Kidney epithelial cell (primary cell): ENCODE measurements at regions not wholly inside any gene's neighbourhood (a gene's known extent, or its start where the extent isn't known, plus 50 kb on each side); places are given as distances from the start of the nearest gene placed in this dataset.

Experiments
- DNase-seq: peaks from one replicate; pipeline ENCODE4 v3.0.0-alpha.2; 2010; ENCODE audit warnings: low read depth
- H3K27me3 ChIP-seq: 2 replicates; pipeline ENCODE4 v1.6.0; 2011; ENCODE audit warnings: low read length; ENCODE audit not compliant: control insufficient read depth, insufficient read depth
- H3K36me3 ChIP-seq: 2 replicates; pipeline ENCODE4 v1.5.1; 2011; ENCODE audit warnings: low read length; ENCODE audit not compliant: control insufficient read depth, insufficient read depth
- H3K4me3 ChIP-seq: 2 replicates; pipeline ENCODE4 v1.5.1; 2011; ENCODE audit warnings: low read depth, mild to moderate bottlenecking, control low read depth, low read length
- TF ChIP-seq, protein P1 (sequence below): IDR thresholded peaks from 2 replicates; pipeline ENCODE4 v1.5.1; 2011; ENCODE audit warnings: mild to moderate bottlenecking, moderate library complexity, low read length, control low read depth, inconsistent platforms; ENCODE audit not compliant: insufficient read depth, poor library complexity, severe bottlenecking

DNA sequence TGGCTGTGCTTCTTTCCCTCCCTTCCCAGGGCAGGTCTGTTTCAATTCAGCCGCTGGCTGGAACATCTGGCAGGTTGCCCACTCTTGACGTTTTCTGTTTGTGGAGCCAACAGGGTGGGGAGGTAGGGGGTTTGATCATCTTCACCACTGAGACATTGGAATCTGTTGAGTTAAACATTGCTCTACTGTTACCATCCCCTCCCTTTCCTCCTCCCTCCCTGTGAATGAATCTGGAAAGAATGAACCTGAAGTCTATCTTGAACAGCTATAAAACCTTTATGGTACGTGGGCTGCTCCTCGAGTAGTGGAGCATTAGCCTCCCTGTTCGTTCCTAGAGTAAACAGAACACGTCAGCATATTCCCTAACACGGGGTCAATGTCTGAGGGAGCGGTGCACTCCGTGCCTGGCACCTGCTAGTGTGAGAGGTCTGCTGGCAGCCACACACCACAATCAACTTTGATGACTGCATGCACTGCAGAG lies 249.9 kb upstream of the RBBP8 start:
- Histone ChIP-seq H3K36me3 (no peaks in the 10 kb centered on the region), H3K27me3 (no peaks in the 10 kb centered on the region), H3K4me3 (no peak overlapping the region)
- DNase-seq: peak; percentile 90
- TF ChIP-seq, protein P1, sequence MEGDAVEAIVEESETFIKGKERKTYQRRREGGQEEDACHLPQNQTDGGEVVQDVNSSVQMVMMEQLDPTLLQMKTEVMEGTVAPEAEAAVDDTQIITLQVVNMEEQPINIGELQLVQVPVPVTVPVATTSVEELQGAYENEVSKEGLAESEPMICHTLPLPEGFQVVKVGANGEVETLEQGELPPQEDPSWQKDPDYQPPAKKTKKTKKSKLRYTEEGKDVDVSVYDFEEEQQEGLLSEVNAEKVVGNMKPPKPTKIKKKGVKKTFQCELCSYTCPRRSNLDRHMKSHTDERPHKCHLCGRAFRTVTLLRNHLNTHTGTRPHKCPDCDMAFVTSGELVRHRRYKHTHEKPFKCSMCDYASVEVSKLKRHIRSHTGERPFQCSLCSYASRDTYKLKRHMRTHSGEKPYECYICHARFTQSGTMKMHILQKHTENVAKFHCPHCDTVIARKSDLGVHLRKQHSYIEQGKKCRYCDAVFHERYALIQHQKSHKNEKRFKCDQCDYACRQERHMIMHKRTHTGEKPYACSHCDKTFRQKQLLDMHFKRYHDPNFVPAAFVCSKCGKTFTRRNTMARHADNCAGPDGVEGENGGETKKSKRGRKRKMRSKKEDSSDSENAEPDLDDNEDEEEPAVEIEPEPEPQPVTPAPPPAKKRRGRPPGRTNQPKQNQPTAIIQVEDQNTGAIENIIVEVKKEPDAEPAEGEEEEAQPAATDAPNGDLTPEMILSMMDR: no peak

DNA sequence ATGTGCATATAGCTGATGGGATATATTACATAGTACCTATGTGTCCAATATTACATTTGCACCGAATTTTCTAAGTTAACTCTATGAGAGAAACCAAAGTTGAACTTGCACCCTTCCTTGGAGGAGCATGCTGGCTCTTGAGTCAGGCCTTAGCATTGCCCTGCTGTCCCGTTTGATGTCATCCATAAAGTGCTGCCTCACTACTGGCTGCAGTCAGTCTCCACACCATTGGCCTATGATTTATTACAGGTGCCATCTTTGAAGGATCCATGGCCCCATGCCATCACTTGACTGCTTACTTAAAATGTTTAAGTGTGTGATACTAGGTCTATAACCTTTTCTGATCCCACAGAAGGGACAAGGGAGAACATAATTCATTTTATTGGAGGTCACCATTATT lies 249.3 kb upstream of the RBBP8 start:
- no peak overlapping the region for H3K4me3 ChIP-seq
- TF ChIP-seq, protein P1: no peak
- DNase-seq: no peak
- H3K36me3 ChIP-seq: no peaks in the 10 kb centered on the region
- H3K27me3 ChIP-seq: no peaks in the 10 kb centered on the region

DNA sequence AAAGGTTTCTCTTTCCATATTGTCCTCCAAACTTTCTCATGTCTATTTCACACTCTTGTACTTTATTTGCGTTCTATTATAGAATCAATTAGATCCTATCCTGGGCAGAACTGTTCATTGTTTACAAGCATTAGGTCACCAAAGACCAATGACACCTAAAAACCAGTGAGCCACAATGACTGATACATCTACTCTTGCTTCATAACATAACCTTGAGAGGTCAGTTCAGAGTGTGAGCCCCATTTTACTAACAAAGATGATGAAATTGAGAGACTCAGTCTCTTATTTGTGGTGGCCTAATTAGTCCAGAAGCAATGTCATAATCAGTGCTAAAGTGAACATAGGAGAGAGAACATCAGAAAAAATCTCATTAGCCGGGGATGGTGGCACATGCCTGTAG lies 248.9 kb upstream of the RBBP8 start:
- TF ChIP-seq, protein P1: no peak
- Histone ChIP-seq H3K4me3 (no peak overlapping the region), H3K27me3 (no peaks in the 10 kb centered on the region), H3K36me3 (no peaks in the 10 kb centered on the region)
- DNase-seq: no peak

DNA sequence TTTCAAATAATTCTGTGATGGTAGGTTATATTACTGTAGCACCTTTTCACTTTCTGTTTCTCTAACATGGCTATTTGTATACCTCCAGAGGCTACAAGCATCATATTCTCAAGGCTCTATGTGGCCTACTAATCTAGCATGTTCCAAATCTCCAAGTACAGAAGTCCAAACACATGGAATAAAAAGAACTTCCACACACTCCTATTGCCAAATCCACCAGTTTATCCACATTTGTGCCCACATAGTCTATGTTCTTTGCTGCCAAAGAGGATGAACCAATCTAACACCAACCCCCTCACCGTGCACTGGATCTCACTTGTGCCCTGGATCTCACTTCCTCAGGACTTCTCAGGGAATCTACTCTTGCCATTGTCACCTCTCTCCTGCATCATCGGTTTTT lies 247.3 kb upstream of the RBBP8 start:
- TF ChIP-seq, protein P1: no peak
- no peak overlapping the region for H3K4me3 ChIP-seq
- no peaks in the 10 kb centered on the region for H3K36me3 ChIP-seq
- H3K27me3 ChIP-seq: no peaks in the 10 kb centered on the region
- DNase-seq: no peak

DNA sequence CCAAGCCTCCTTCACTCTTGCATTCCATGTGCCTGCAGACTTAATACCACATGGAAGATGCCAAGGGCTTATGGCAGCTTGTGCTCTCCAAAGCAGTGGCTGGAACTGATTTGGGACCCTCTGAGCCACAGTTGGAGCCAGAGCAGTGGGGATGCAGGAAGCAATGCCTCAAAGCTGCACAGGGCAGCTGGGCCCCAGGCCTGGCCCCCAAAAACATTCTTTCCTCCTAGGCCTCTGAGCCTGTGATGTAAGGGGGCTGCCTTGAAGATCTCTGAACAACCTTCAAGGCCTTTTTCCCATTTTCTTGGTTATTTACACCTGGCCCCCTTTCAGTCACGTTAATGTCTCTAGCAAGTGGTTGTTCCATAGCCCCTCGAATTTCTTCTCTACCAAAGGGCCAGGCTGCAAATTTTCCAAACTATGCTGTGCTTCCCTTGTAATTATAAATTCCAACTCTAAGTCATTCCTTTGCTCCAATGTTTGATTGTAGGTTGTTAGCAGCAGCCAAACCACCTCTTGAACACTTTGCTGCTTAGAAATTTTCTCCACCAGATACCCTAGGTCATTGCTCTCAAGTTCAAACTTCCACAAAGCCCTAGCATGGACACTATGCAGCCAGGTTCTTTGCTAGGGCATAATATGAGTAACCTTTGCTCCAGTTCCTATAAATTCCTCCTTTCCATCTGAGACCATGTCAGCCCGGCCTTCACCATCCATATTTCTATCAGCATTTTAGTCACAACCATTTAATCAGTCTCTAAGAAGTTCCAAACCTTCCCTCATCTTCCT lies 245.0 kb upstream of the RBBP8 start:
- Histone ChIP-seq H3K4me3 (no peak overlapping the region), H3K36me3 (no peaks in the 10 kb centered on the region), H3K27me3 (no peaks in the 10 kb centered on the region)
- DNase-seq: no peak
- TF ChIP-seq, protein P1: no peak
